ENCODE measurements at regions not wholly inside any gene's neighbourhood (a gene's known extent, or its start where the extent isn't known, plus 50 kb on each side); places are given as distances from the start of the nearest gene placed in this dataset.

DNA sequence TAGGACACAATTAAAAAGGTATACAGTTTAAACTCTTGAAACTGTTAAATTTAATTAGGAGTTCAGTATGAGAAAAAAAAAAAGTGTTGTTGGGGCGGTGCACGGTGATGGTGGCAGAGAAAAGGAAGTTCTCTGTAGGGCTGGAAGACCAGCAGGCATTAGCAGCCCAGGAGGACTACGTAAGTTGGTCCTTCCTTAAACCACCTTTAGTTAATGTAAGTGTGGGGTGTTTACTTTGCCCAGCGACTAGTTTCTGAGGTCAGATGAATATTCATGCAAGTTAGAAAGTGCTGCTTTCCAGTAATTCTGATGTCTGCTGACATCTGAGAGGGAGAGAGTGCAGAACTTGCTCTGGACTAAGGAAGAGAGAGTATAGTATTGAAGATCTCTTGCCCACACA, 54.9 kb downstream of the NKX2-1 start:
- DNase-seq (ENCODE audit: low spot score): no peak

- DNase-seq (ENCODE audit: low spot score): no peak
Measured at GRCh38 chr14:36462890-36463289, 57.1 kb downstream of the NKX2-1 start.

DNA sequence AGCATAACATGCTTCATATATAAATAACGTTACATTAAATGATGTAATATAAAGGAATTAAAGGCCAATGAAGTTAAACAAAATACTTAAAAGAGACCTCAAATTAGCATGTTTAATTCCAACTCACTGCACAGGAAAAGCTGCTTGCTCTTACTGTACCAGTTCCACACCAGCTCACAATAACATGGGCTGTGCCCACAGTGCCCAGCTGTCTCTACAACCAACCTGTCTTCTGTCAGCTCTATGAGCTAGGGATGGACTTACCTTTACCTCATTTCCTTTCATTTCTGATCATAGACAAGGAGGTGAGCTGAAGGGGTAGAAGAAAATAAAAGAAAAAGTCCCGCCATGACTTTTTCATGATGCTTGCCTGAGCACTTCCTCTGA, 64.8 kb downstream of the NKX2-1 start:
- DNase-seq (ENCODE audit: low spot score): no peak

DNA sequence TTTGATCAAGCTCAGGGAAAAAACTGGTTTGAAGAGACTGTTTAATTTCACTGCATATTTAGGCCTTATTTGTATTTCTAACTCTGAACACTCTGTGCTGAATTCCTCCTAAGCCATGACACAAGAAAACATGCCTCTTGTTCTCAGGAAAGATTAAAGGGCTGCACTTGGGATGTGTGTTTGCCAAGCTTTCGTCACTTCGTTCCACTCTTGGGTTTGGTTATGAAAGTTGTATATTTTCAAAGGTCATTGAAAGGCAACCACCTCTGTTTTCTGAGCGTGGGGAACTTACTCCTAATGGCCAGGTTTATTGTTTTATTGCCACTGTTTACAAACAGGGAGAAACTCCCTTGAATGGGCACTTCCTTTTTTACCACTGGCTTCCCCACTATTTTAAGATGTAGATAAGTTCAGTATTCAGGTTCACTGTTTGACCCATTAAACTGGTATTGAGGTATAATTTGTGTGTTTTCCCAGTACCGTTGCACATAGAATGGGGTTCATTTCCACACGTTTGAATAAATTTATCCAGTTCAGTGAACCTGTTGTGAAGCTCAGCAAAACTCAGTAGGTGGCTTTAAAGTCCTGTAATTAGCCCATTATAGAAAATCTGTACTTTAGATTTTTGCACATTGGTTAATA, 65.3 kb downstream of the NKX2-1 start:
- no peak for DNase-seq (ENCODE audit: low spot score)

- no peak for DNase-seq (ENCODE audit: low spot score)
Measured at GRCh38 chr14:36452860-36453259, 67.2 kb downstream of the NKX2-1 start.

GRCh38 chr14:36451310-36452065, 68.5 kb downstream of the NKX2-1 start:
- DNase-seq (ENCODE audit: low spot score): no peak

DNA sequence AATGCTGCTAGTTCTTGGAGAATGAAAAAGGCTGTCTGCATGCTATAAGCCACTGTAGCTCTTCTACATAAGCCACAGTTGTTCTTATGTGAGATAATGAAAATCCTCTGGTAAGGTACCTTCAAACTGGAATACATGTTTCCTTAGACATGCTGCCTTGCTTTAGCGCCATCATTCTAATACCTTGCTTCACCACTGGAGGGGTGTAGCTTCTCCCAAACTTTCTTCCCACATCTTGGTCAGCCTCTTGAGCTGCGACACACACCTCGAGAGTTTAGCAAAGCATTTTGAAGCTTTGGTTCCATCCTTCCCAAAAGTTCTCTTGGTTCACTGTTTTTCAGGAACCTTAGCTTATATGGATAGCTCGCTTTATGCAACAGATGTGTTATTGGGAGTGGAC, 69.5 kb downstream of the NKX2-1 start:
- no peak for DNase-seq (ENCODE audit: low spot score)

DNA sequence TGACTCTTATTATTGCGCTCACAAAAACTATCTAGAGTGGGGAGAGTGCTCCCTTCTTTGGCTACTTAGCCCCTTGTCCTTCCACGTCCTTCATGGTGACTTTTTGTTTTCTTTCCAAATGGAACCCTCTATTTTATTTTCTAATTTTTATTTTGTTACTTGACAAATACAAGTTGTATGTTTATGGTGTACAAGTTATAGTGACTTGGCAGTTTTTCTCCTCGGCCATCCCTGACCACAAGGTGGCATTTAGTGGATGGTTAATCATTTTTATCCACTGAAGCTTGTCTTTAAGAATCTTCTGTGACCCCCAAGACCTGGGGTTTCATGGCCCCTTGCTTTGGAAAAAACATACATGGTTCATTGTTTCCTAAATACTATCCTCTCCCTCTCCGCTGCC, 70.1 kb downstream of the NKX2-1 start:
- no peak for DNase-seq (ENCODE audit: low spot score)

GRCh38 chr14:36443374-36443773, 76.7 kb downstream of the NKX2-1 start:
- no peak for DNase-seq (ENCODE audit: low spot score)

DNA sequence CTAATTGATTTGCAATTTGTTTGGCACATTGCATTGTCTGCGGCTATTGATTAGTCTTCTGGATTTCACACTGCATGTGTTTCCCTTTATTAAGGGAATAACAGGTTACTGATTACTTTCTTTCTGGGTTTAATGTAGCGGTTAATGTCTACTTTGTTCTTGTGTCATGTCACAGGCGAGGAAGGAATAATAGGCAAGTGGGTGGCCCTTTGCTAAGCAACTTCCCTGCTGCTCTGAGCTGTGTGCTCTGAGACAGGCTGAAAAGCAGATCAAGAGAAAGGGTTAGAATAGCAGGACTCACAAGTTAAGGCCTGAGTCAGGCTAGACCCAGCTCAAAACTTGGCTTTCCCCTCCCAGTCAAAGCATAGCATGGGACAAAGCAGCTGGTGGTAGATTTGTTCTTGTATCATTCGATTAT, 77.2 kb downstream of the NKX2-1 start:
- DNase-seq (ENCODE audit: low spot score): no peak

- no peak for DNase-seq (ENCODE audit: low spot score)
Measured at GRCh38 chr14:36441283-36441682, 78.7 kb downstream of the NKX2-1 start.

- DNase-seq (ENCODE audit: low spot score): no peak
Measured at GRCh38 chr14:36439766-36440165, 80.3 kb downstream of the NKX2-1 start.

DNA sequence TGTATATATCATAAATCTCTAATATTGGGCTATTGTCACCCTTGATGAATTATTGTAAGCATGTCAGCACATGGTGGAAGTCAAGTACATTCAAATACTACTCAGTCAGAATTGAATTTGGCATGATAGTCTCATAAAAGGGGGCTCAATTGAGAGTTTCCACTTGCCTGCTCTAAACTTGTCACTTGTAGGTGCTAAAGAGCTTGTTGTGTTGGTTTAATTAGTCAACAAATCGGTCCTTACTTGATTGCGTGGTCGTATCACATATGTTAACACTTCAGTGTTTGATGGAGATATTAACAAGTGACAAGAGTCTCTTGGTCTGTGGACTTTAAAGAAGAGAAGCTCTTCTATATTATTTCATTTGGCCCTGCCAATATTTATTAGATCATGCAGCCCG, 81.1 kb downstream of the NKX2-1 start:
- DNase-seq (ENCODE audit: low spot score): no peak

DNA sequence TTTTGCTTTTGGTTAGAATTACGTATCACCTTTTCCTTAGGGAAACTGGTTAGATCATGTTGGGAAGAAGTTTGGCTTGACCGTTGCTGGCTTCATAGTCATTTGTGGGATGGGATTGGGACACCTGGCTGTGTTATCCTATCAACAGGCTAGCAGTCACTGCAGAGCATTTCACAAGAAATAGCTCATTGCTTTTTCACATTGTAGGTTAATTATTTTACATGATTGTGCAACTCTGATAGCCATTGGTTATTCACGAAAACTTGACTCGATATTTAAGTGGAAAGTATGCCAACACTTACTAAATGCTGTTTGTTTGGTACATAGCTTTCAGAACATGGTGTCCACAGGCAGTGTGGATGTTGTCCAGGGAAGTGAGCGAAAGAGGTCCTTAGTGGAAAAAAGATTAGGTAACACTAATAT, 89.4 kb downstream of the NKX2-1 start:
- DNase-seq (ENCODE audit: low spot score): no peak

GRCh38 chr14:36430169-36430568, 89.9 kb downstream of the NKX2-1 start:
- DNase-seq (ENCODE audit: low spot score): no peak

DNA sequence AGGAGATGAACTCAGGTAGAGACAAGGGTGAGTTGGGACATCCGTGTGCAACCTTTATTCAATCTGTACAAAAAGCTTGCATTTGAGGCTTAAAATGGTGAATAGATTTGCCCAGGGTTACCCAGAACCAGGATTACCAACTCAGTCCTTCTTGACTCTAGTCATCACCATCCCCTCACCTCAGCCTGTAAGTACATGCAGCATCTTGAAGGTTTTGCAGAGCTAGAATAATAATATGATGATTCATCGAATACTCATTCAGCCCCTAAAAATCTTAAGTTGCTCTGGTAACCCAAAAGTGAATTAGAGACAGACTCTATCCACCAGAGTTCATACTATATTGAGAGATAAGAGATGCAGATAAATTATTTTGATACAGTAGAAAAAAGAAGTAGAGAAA, 90.3 kb downstream of the NKX2-1 start:
- DNase-seq (ENCODE audit: low spot score): no peak

DNA sequence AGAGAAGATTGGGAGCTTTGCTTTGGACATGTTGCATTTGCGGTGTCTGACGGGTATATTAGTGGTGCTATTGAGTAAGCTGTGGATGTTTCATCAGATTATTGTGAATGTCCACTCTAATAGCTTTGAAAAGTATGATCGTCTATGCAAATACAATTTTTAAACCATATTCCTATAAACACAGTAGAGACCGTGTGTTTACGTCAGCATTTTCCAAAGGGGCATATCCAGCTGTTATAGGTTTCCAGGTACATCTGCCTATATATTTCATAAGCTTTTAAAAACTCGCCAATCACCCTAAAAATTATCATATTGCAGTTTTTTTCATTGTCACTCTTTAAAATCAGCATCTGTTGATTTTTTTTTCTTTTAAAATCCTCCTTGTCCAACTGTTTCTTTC, 91.7 kb downstream of the NKX2-1 start:
- DNase-seq (ENCODE audit: low spot score): no peak

DNA sequence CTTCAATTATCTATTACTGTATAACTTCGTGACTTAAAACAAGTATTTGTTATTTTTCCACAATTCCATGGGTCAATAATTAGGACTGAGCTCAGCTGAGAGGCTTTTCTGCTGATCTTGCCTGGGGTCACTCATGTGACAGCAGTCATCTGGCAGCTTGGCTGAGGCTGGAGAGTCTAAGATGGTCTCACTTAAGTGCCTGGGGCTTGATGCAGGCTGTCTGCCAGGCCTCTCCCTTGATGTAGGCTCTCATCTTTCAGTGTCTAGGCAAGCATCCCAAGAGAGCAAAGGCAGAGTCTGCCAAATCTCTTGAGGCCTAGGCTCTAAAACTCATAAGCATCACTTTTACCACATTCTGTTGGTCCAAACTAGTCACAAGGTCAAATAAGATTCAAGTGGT, 93.2 kb downstream of the NKX2-1 start:
- DNase-seq (ENCODE audit: low spot score): no peak

- no peak for DNase-seq (ENCODE audit: low spot score)
Measured at GRCh38 chr14:36426113-36426512, 93.9 kb downstream of the NKX2-1 start.

DNA sequence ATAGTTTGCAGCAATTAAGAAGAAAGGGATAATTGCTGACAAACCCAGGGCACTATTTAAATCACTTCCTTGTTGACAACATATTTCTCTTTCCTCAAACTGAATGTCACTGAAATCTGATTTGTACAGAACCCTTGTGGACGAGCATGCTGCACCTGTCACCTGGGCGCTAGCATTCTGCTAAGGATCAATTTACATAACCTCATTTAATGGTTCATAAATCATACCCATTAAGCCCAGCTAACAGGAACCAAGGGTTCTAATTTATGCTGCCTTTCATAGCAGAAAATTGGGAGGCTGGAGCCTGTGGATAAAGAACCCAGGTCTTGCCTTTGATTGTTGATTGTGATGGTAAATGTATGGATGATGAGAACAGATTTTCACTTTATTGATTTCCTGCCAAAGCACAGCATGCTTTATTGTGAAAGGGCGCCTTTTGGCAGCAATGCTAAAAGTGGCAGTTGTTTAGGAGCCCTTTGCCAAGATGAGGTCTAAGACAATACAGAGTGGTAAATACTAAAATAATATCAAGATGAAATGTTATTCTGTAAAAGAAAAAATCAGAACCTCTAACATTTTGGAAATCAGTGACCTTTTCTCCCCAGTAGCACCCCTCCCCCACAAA, 95.4 kb downstream of the NKX2-1 start:
- DNase-seq (ENCODE audit: low spot score): no peak

GRCh38 chr14:36423430-36423829, 96.6 kb downstream of the NKX2-1 start:
- no peak for DNase-seq (ENCODE audit: low spot score)

- no peak for DNase-seq (ENCODE audit: low spot score)
Measured at GRCh38 chr14:36420149-36420687, 99.8 kb upstream of the MBIP start.

- DNase-seq (ENCODE audit: low spot score): no peak
Measured at GRCh38 chr14:36418937-36419336, 98.5 kb upstream of the MBIP start.

Data from A172 (cell line).